GM08714 (cell line): ENCODE measurements at regions not wholly inside any gene's neighbourhood (a gene's known extent, or its start where the extent isn't known, plus 50 kb on each side); places are given as distances from the start of the nearest gene placed in this dataset.
"Not testable (repeated sequence)": the region's sequence is repeated elsewhere in the genome, so short reads cannot be mapped to it uniquely, and the experiment has no call there.

Experiments
- H3K4me3 ChIP-seq: fragments of 200-500 bp; sonication (Bioruptor generic); 2 replicates; pipeline ENCODE4 v1.5.1; 2014; ENCODE audit warnings: mild to moderate bottlenecking, low read length, inconsistent platforms
- ZNF274 ChIP-seq: IDR thresholded peaks from 2 replicates; pipeline ENCODE4 v1.6.1; 2012; ENCODE audit warnings: mild to moderate bottlenecking, low read depth, low read length

GRCh38 chr16:17557949-17558348 is 87.2 kb upstream of the XYLT1 start:
- H3K4me3 ChIP-seq, result no peak overlapping the region
- TF ChIP-seq ZNF274, result no peak

GRCh38 chr16:17557480-17557879 is 86.7 kb upstream of the XYLT1 start:
- TF ChIP-seq ZNF274, result no peak
- no peak overlapping the region for H3K4me3 ChIP-seq

GRCh38 chr16:17556276-17557052 is 85.7 kb upstream of the XYLT1 start:
- no peak for TF ChIP-seq ZNF274
- no peak overlapping the region for H3K4me3 ChIP-seq

GRCh38 chr16:17555176-17555575 is 84.4 kb upstream of the XYLT1 start:
- H3K4me3 ChIP-seq, result no peak overlapping the region
- no peak for TF ChIP-seq ZNF274

- no peak overlapping the region for H3K4me3 ChIP-seq
- no peak for TF ChIP-seq ZNF274
Observed at GRCh38 chr16:17552351-17552750, 81.6 kb upstream of the XYLT1 start.

- H3K4me3 ChIP-seq, result not testable (repeated sequence)
Observed at GRCh38 chr16:17551682-17552081, 80.9 kb upstream of the XYLT1 start.

- H3K4me3 ChIP-seq, result no peak overlapping the region
- TF ChIP-seq ZNF274, result no peak
Observed at GRCh38 chr16:17548825-17549224, 78.1 kb upstream of the XYLT1 start.

- no peak for TF ChIP-seq ZNF274
- H3K4me3 ChIP-seq, result no peak overlapping the region
Observed at GRCh38 chr16:17544785-17545184, 74.0 kb upstream of the XYLT1 start.

GRCh38 chr16:17544304-17544703 is 73.5 kb upstream of the XYLT1 start:
- no peak overlapping the region for H3K4me3 ChIP-seq
- TF ChIP-seq ZNF274, result no peak

- no peak overlapping the region for H3K4me3 ChIP-seq
- no peak for TF ChIP-seq ZNF274
Observed at GRCh38 chr16:17543073-17543472, 72.3 kb upstream of the XYLT1 start.

- H3K4me3 ChIP-seq, result no peak overlapping the region
- TF ChIP-seq ZNF274, result no peak
Observed at GRCh38 chr16:17541324-17541723, 70.6 kb upstream of the XYLT1 start.

- H3K4me3 ChIP-seq, result no peak overlapping the region
- no peak for TF ChIP-seq ZNF274
Observed at GRCh38 chr16:17538927-17539326, 68.2 kb upstream of the XYLT1 start.

- no peak overlapping the region; the same call in 1 of the 2 replicates for H3K4me3 ChIP-seq
- no peak for TF ChIP-seq ZNF274
Observed at GRCh38 chr16:17532338-17532995, 61.7 kb upstream of the XYLT1 start.

GRCh38 chr16:17529982-17530760 is 59.4 kb upstream of the XYLT1 start:
- TF ChIP-seq ZNF274, result no peak
- H3K4me3 ChIP-seq, result peak overlapping the region; percentile 13; the same call in 1 of the 2 replicates
